H9 (cell line): ENCODE measurements at regions not wholly inside any gene's neighbourhood (a gene's known extent, or its start where the extent isn't known, plus 50 kb on each side); places are given as distances from the start of the nearest gene placed in this dataset.

Experiments used
- DNase-seq: peaks from one replicate; pipeline ENCODE4 v3.0.0-alpha.2; 2017
- H2AFZ ChIP-seq: one replicate; pipeline ENCODE4 v1.6.1; 2013; ENCODE audit warnings: mild to moderate bottlenecking, low read length, control low read depth, moderate library complexity
- H2AK5ac ChIP-seq: 2 replicates; pipeline ENCODE4 v1.6.1; 2013; ENCODE audit warnings: low read length, control low read depth, mixed read lengths; ENCODE audit not compliant: insufficient read length
- H2BK120ac ChIP-seq: one replicate; pipeline ENCODE4 v1.6.1; 2013; ENCODE audit warnings: low read depth, mild to moderate bottlenecking, low read length, control low read depth, inconsistent platforms; ENCODE audit not compliant: poor library complexity, severe bottlenecking
- H2BK12ac ChIP-seq: 2 replicates; pipeline ENCODE4 v1.6.1; 2013; ENCODE audit warnings: low read length, control low read depth, mixed read lengths, low read depth; ENCODE audit not compliant: insufficient read length
- H2BK15ac ChIP-seq: 2 replicates; pipeline ENCODE4 v1.6.1; 2013; ENCODE audit warnings: low read depth, low read length, control low read depth
- H2BK20ac ChIP-seq: one replicate; pipeline ENCODE4 v1.6.1; 2013; ENCODE audit warnings: low read depth, mild to moderate bottlenecking, low read length, control low read depth, inconsistent platforms; ENCODE audit not compliant: poor library complexity, severe bottlenecking
- H2BK5ac ChIP-seq: 2 replicates; pipeline ENCODE4 v1.6.1; 2013; ENCODE audit warnings: low read length, control low read depth, mixed read lengths; ENCODE audit not compliant: insufficient read length
- H3K14ac ChIP-seq: 2 replicates; pipeline ENCODE4 v1.6.1; 2013; ENCODE audit warnings: low read length, control low read depth; ENCODE audit not compliant: insufficient read depth
- H3K18ac ChIP-seq: 2 replicates; pipeline ENCODE4 v1.6.1; 2013; ENCODE audit warnings: low read depth, mild to moderate bottlenecking, mixed read lengths, low read length, control low read depth; ENCODE audit not compliant: insufficient read length
- H3K23ac ChIP-seq: 2 replicates; pipeline ENCODE4 v1.6.1; 2013; ENCODE audit warnings: low read length, control low read depth, mixed read lengths, low read depth; ENCODE audit not compliant: insufficient read length
- H3K23me2 ChIP-seq: 2 replicates; pipeline ENCODE4 v1.6.1; 2013; ENCODE audit warnings: low read depth, mild to moderate bottlenecking, mixed read lengths, low read length, control low read depth; ENCODE audit not compliant: insufficient read length, poor library complexity, severe bottlenecking
- H3K27ac ChIP-seq: 2 replicates; pipeline ENCODE4 v1.5.1; 2013; ENCODE audit warnings: low read length, control low read depth, mixed read lengths, low read depth; ENCODE audit not compliant: insufficient read length
- H3K27me3 ChIP-seq: 2 replicates; pipeline ENCODE4 v1.6.1; 2013; ENCODE audit warnings: low read length, control low read depth, inconsistent platforms; ENCODE audit not compliant: insufficient read depth
- H3K4ac ChIP-seq: 2 replicates; pipeline ENCODE4 v1.6.1; 2013; ENCODE audit warnings: low read depth, mild to moderate bottlenecking, control low read depth, inconsistent platforms, low read length, moderate library complexity
- H3K4me1 ChIP-seq: 2 replicates; pipeline ENCODE4 v1.6.1; 2013; ENCODE audit warnings: low read length, control low read depth, inconsistent platforms; ENCODE audit not compliant: insufficient read depth
- H3K4me2 ChIP-seq: 2 replicates; pipeline ENCODE4 v1.6.1; 2013; ENCODE audit warnings: low read length, control low read depth, mixed read lengths; ENCODE audit not compliant: insufficient read length, insufficient read depth
- H3K56ac ChIP-seq: 2 replicates; pipeline ENCODE4 v1.6.1; 2013; ENCODE audit warnings: low read depth, mild to moderate bottlenecking, mixed read lengths, low read length, control low read depth; ENCODE audit not compliant: insufficient read length
- H3K79me1 ChIP-seq: 2 replicates; pipeline ENCODE4 v1.6.1; 2013; ENCODE audit warnings: low read depth, mild to moderate bottlenecking, moderate library complexity, low read length, control low read depth, inconsistent platforms; ENCODE audit not compliant: insufficient read depth, poor library complexity, severe bottlenecking
- H3K79me2 ChIP-seq: 2 replicates; pipeline ENCODE4 v1.6.1; 2013; ENCODE audit warnings: low read length, control low read depth, inconsistent platforms; ENCODE audit not compliant: insufficient read depth
- H3K9ac ChIP-seq: 2 replicates; pipeline ENCODE4 v1.6.1; 2013; ENCODE audit warnings: low read length, control low read depth, mixed read lengths; ENCODE audit not compliant: insufficient read length; ENCODE audit errors: extremely low read depth
- H3K9me3 ChIP-seq: one replicate; pipeline ENCODE4 v1.6.1; 2013; ENCODE audit warnings: low read depth, low read length, inconsistent platforms; ENCODE audit not compliant: control insufficient read depth
- H3T11ph ChIP-seq: one replicate; pipeline ENCODE4 v1.6.1; 2013; ENCODE audit warnings: mild to moderate bottlenecking, low read length, control low read depth, inconsistent platforms
- H4K20me1 ChIP-seq: one replicate; pipeline ENCODE4 v1.6.1; 2013; ENCODE audit not compliant: control insufficient read depth, insufficient read length, insufficient read depth
- H4K5ac ChIP-seq: 2 replicates; pipeline ENCODE4 v1.6.1; 2013; ENCODE audit warnings: low read depth, mild to moderate bottlenecking, mixed read lengths, low read length, control low read depth; ENCODE audit not compliant: insufficient read length
- H4K8ac ChIP-seq: replicated peaks from 2 replicates; pipeline ENCODE4 v1.6.1; 2013; ENCODE audit warnings: low read length, control low read depth, mixed read lengths, low read depth; ENCODE audit not compliant: insufficient read length
- H4K91ac ChIP-seq: 2 replicates; pipeline ENCODE4 v1.6.1; 2013; ENCODE audit warnings: low read depth, mild to moderate bottlenecking, moderate library complexity, mixed read lengths, low read length, control low read depth; ENCODE audit not compliant: insufficient read length
- H3K27ac Mint-ChIP-seq, 3 experiments: 2 replicates in 2 of 3; 3 replicates in 1 of 3; pipeline ENCODE4 v1.8.0; 2020 to 2021; ENCODE audit warnings: mixed read lengths in 3 of 3, mild to moderate bottlenecking in 1 of 3, moderate library complexity in 1 of 3
- H3K27me3 Mint-ChIP-seq: 2 replicates; pipeline ENCODE4 v1.8.0; 2021; ENCODE audit warnings: low read depth, mild to moderate bottlenecking, moderate library complexity, mixed read lengths
- H3K36me3 Mint-ChIP-seq, 3 experiments: 2 replicates in 2 of 3; 3 replicates in 1 of 3; pipeline ENCODE4 v1.8.0; 2020 to 2021; ENCODE audit warnings: low read depth in 3 of 3, mixed read lengths in 3 of 3; ENCODE audit not compliant: insufficient read depth in 1 of 3
- H3K4me1 Mint-ChIP-seq, 2 experiments: 2 replicates each; pipeline ENCODE4 v1.8.0; 2020; ENCODE audit warnings: mixed read lengths in 2 of 2
- H3K4me3 Mint-ChIP-seq, 2 experiments: 2 replicates in 1 of 2; 3 replicates in 1 of 2; pipeline ENCODE4 v1.8.0; 2020 to 2021; ENCODE audit warnings: mild to moderate bottlenecking in 2 of 2, mixed read lengths in 2 of 2, moderate library complexity in 1 of 2
- H3K9me3 Mint-ChIP-seq, 2 experiments: 2 replicates in 1 of 2; 3 replicates in 1 of 2; pipeline ENCODE4 v1.8.0; 2020; ENCODE audit warnings: mild to moderate bottlenecking in 2 of 2, mixed read lengths in 2 of 2, moderate library complexity in 1 of 2
- CTCF ChIP-seq: fragments of 200-600 bp; sonication (generic); conservative IDR thresholded peaks from 3 replicates; pipeline ENCODE4 v1.8.0; 2021; ENCODE audit warnings: antibody characterized with exemption, mild to moderate bottlenecking
- WGBS: extraction: QIAGEN DNeasy Blood & Tissue Kit; methylation state at CpG from one replicate; pipeline ENCODE4 v1.1.7; 2013; ENCODE audit warnings: missing lambda C conversion rate, low lambda C conversion rate, mixed read lengths; ENCODE audit not compliant: insufficient read length; ENCODE audit errors: extremely low coverage; 5-methylcytosine and 5-hydroxymethylcytosine counted together

- H3K23me2 ChIP-seq: no peaks in the 10 kb centered on the region
Measured at GRCh38 chr4:28267166-28267565, 1406.5 kb downstream of the STIM2 start.

More at GRCh38 chr4:28267166-28267565, 1406.5 kb downstream of the STIM2 start:
- no peak overlapping the region for H3K4ac ChIP-seq
- H2BK15ac ChIP-seq: no peak overlapping the region
- peaks cover 4% of the 10 kb centered on the region in 2 experiments; a peak in 3 of 5 replicates for H3K9me3 Mint-ChIP-seq
- H3K4me1 ChIP-seq: no peaks in the 10 kb centered on the region
- peaks cover 0 to 6% (median 2%) of the 10 kb centered on the region in 3 experiments; a peak in 4 of 7 replicates for H3K36me3 Mint-ChIP-seq
- no peak overlapping the region for H2BK5ac ChIP-seq
- H3K27me3 ChIP-seq: no peaks in the 10 kb centered on the region
- no peak overlapping the region for H4K8ac ChIP-seq
- H4K91ac ChIP-seq: no peak overlapping the region
- no peak overlapping the region for H3K23ac ChIP-seq
- H3K4me2 ChIP-seq: no peak overlapping the region
- H2AK5ac ChIP-seq: no peak overlapping the region
- H3K9me3 ChIP-seq: no peaks in the 10 kb centered on the region
- H3K56ac ChIP-seq: no peak overlapping the region
- DNase-seq: no peak
- H3K27ac ChIP-seq: no peak overlapping the region
- H2BK12ac ChIP-seq: no peak overlapping the region
- no peak overlapping the region for H3K9ac ChIP-seq
- no peak overlapping the region for H3K14ac ChIP-seq
- no peaks in the 10 kb centered on the region for H4K20me1 ChIP-seq
- H3K79me2 ChIP-seq: no peaks in the 10 kb centered on the region
- no peak overlapping the region for H3T11ph ChIP-seq
- no peaks in the 10 kb centered on the region for H3K27me3 Mint-ChIP-seq
- no peaks in the 10 kb centered on the region for H3K4me1 Mint-ChIP-seq
- H2BK120ac ChIP-seq: no peak overlapping the region
- H3K79me1 ChIP-seq: no peaks in the 10 kb centered on the region
- H3K27ac Mint-ChIP-seq: no peak overlapping the region
- H2AFZ ChIP-seq: no peak overlapping the region
- no CpG with 5 or more reads among the region's 1 CpG for WGBS
- no peak overlapping the region for H3K18ac ChIP-seq
- H4K5ac ChIP-seq: no peak overlapping the region
- TF ChIP-seq CTCF: no peak
- H2BK20ac ChIP-seq: no peak overlapping the region
- no peak overlapping the region for H3K4me3 Mint-ChIP-seq
